ENCODE measurements at regions not wholly inside any gene's neighbourhood (a gene's known extent, or its start where the extent isn't known, plus 50 kb on each side); places are given as distances from the start of the nearest gene placed in this dataset.

DNA sequence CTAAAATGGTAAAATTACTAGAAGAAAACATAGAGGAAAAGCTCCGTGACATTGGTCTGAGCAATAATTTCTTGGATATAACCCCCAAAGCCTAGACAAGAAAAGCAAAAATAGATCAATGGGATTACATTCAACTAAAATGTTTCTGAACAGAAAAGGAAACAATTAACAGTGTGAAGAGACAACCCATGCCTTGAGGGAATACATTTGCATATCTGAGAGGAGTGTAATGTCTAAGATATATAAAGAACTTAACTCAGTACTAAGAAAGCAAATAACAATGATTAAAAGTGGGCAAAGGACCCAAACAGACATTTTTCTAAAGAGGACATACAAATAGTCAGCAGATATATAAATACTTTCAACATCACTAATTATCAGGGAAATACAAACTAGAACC is 206.2 kb downstream of the VAPA start:
- TF ChIP-seq EZH2 (IDR thresholded peaks at IDR 0.05) = no peak
- TF ChIP-seq ELF1 (IDR thresholded peaks at IDR 0.05; ENCODE audit: borderline replicate concordance, low read depth) = no peak
- TF ChIP-seq POLR2A (IDR thresholded peaks at IDR 0.05; ENCODE audit: borderline replicate concordance, extremely low read depth, insufficient read depth, insufficient read length) = no peak
- TF ChIP-seq, protein P1, sequence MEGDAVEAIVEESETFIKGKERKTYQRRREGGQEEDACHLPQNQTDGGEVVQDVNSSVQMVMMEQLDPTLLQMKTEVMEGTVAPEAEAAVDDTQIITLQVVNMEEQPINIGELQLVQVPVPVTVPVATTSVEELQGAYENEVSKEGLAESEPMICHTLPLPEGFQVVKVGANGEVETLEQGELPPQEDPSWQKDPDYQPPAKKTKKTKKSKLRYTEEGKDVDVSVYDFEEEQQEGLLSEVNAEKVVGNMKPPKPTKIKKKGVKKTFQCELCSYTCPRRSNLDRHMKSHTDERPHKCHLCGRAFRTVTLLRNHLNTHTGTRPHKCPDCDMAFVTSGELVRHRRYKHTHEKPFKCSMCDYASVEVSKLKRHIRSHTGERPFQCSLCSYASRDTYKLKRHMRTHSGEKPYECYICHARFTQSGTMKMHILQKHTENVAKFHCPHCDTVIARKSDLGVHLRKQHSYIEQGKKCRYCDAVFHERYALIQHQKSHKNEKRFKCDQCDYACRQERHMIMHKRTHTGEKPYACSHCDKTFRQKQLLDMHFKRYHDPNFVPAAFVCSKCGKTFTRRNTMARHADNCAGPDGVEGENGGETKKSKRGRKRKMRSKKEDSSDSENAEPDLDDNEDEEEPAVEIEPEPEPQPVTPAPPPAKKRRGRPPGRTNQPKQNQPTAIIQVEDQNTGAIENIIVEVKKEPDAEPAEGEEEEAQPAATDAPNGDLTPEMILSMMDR (IDR thresholded peaks at IDR 0.05 in 2 of 3, conservative IDR thresholded peaks at IDR 0.05 in 1 of 3; ENCODE audit: borderline replicate concordance in 1 of 3, insufficient read depth in 1 of 3, low read depth in 2 of 3, low read length in 2 of 3) = no peak
- no peak for TF ChIP-seq SIN3A (IDR thresholded peaks at IDR 0.05; ENCODE audit: low read depth)
- TF ChIP-seq CBX3 (IDR thresholded peaks at IDR 0.05; ENCODE audit: low read depth) = no peak
- TF ChIP-seq EZH2phosphoT487 (IDR thresholded peaks at IDR 0.05; ENCODE audit: borderline replicate concordance) = no peak
- TF ChIP-seq CEBPB (IDR thresholded peaks at IDR 0.05; ENCODE audit: low read depth) = no peak
- TF ChIP-seq ZNF274 (IDR thresholded peaks at IDR 0.05; ENCODE audit: low read depth, low read length) = no peak
- TF ChIP-seq FOSL1 (IDR thresholded peaks at IDR 0.05; ENCODE audit: low read depth) = no peak
- TF ChIP-seq ZFX (IDR thresholded peaks at IDR 0.05) = no peak
- TF ChIP-seq, protein P2, sequence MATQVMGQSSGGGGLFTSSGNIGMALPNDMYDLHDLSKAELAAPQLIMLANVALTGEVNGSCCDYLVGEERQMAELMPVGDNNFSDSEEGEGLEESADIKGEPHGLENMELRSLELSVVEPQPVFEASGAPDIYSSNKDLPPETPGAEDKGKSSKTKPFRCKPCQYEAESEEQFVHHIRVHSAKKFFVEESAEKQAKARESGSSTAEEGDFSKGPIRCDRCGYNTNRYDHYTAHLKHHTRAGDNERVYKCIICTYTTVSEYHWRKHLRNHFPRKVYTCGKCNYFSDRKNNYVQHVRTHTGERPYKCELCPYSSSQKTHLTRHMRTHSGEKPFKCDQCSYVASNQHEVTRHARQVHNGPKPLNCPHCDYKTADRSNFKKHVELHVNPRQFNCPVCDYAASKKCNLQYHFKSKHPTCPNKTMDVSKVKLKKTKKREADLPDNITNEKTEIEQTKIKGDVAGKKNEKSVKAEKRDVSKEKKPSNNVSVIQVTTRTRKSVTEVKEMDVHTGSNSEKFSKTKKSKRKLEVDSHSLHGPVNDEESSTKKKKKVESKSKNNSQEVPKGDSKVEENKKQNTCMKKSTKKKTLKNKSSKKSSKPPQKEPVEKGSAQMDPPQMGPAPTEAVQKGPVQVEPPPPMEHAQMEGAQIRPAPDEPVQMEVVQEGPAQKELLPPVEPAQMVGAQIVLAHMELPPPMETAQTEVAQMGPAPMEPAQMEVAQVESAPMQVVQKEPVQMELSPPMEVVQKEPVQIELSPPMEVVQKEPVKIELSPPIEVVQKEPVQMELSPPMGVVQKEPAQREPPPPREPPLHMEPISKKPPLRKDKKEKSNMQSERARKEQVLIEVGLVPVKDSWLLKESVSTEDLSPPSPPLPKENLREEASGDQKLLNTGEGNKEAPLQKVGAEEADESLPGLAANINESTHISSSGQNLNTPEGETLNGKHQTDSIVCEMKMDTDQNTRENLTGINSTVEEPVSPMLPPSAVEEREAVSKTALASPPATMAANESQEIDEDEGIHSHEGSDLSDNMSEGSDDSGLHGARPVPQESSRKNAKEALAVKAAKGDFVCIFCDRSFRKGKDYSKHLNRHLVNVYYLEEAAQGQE (IDR thresholded peaks at IDR 0.05; ENCODE audit: low read depth) = no peak

Measured in HCT116 (cell line).